ENCODE measurements at regions not wholly inside any gene's neighbourhood (a gene's known extent, or its start where the extent isn't known, plus 50 kb on each side); places are given as distances from the start of the nearest gene placed in this dataset.

GRCh38 chr5:39992617-39993202 lies 567.9 kb upstream of the DAB2 start:
- no peak for TF ChIP-seq SPI1 (IDR thresholded peaks at IDR 0.05; ENCODE audit: low read depth, low read length)
- TF ChIP-seq POLR2A (IDR thresholded peaks at IDR 0.05; ENCODE audit: low read depth, low read length), result no peak
- no peak for TF ChIP-seq POLR2AphosphoS5 (IDR thresholded peaks at IDR 0.05; ENCODE audit: low read depth, low read length)

Measured in GM12891 (cell line).